ENCODE measurements at regions not wholly inside any gene's neighbourhood (a gene's known extent, or its start where the extent isn't known, plus 50 kb on each side); places are given as distances from the start of the nearest gene placed in this dataset.

DNA sequence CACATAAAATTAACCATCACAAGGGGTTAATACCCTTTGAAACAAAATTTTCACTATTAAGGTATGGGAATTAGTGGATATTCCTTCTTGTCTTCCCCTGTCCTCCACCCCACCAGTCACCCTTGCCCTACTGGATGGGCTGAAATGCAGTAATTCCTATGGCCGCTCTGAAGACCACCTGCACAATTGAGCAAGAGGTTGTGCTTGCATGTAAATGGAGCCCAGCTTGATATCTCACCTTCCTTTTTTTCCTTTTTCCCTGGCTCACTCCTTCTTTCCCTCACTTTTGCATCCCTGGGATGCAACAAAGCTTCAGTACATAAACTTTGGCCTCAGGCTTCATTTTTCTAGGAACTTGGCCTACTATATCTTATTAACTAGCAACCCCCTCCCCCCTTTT is 184.6 kb downstream of the SNX10 start:
- TF ChIP-seq, protein P1, sequence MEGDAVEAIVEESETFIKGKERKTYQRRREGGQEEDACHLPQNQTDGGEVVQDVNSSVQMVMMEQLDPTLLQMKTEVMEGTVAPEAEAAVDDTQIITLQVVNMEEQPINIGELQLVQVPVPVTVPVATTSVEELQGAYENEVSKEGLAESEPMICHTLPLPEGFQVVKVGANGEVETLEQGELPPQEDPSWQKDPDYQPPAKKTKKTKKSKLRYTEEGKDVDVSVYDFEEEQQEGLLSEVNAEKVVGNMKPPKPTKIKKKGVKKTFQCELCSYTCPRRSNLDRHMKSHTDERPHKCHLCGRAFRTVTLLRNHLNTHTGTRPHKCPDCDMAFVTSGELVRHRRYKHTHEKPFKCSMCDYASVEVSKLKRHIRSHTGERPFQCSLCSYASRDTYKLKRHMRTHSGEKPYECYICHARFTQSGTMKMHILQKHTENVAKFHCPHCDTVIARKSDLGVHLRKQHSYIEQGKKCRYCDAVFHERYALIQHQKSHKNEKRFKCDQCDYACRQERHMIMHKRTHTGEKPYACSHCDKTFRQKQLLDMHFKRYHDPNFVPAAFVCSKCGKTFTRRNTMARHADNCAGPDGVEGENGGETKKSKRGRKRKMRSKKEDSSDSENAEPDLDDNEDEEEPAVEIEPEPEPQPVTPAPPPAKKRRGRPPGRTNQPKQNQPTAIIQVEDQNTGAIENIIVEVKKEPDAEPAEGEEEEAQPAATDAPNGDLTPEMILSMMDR (IDR thresholded peaks at IDR 0.05) = no peak
- TF ChIP-seq POLR2A (IDR thresholded peaks at IDR 0.05) = no peak
- no peak for TF ChIP-seq EP300 (IDR thresholded peaks at IDR 0.05)

All from tibial nerve (tissue), 4 donors.